ENCODE measurements at regions not wholly inside any gene's neighbourhood (a gene's known extent, or its start where the extent isn't known, plus 50 kb on each side); places are given as distances from the start of the nearest gene placed in this dataset.

GRCh38 chr2:134122610-134123009 is 131.3 kb upstream of the MGAT5 start:
- H3K27me3 ChIP-seq, result no peaks in the 10 kb centered on the region
- no peak for ATAC-seq
- H3K27ac ChIP-seq, result no peak overlapping the region
- H3K9me3 ChIP-seq, result no peaks in the 10 kb centered on the region
- WGBS (ENCODE audit: insufficient coverage, low coverage, low lambda C conversion rate, missing lambda C conversion rate), result 67% methylated on average over 2 of the region's 3 CpGs
- peaks cover 0 to 24% (median 9%) of the 10 kb centered on the region in 4 donors for H3K4me1 ChIP-seq
- no peak overlapping the region for H3K4me3 ChIP-seq
- TF ChIP-seq POLR2A (IDR thresholded peaks at IDR 0.05) (no peak), CTCF (IDR thresholded peaks at IDR 0.05) (no peak)
- no peaks in the 10 kb centered on the region for H3K36me3 ChIP-seq
- DNase-seq, result no peak
- intact Hi-C loops (cut with DNase I), result loop anchor here in 1 of 2 donors (10.0 kb wide), 1 partner anchor 82 kb away; no protein-coding TSS in a partner anchor

GRCh38 chr2:134123332-134123731 is 130.5 kb upstream of the MGAT5 start:
- no peaks in the 10 kb centered on the region for H3K36me3 ChIP-seq
- WGBS (ENCODE audit: insufficient coverage, low coverage, low lambda C conversion rate, missing lambda C conversion rate), result 84% methylated on average over 2 of the region's 2 CpGs

GRCh38 chr2:134124047-134124753 is 129.7 kb upstream of the MGAT5 start:
- H3K4me1 ChIP-seq, result peaks cover 0 to 18% (median 9%) of the 10 kb centered on the region in 4 donors
- WGBS (ENCODE audit: insufficient coverage, low coverage, low lambda C conversion rate, missing lambda C conversion rate), result 21% methylated on average over 3 of the region's 3 CpGs
- ATAC-seq (peak in 3 of 4 donors; percentile 11 to 37 (median 11)), DNase-seq (no peak)
- intact Hi-C loops (cut with DNase I), result loop anchor here in 1 of 2 donors (10.0 kb wide), 1 partner anchor 81 kb away; no protein-coding TSS in a partner anchor
- H3K36me3 ChIP-seq, result no peaks in the 10 kb centered on the region
- no peaks in the 10 kb centered on the region for H3K9me3 ChIP-seq
- no peak overlapping the region for H3K4me3 ChIP-seq
- H3K27ac ChIP-seq, result peak overlapping the region in 1 of 3 donors; percentile 11
- no peaks in the 10 kb centered on the region for H3K27me3 ChIP-seq
- no peak for TF ChIP-seq CTCF (IDR thresholded peaks at IDR 0.05)
- TF ChIP-seq POLR2A (IDR thresholded peaks at IDR 0.05), result no peak

More at GRCh38 chr2:134123332-134123731, 130.5 kb upstream of the MGAT5 start:
- TF ChIP-seq CTCF (IDR thresholded peaks at IDR 0.05) (no peak), POLR2A (IDR thresholded peaks at IDR 0.05) (no peak)
- H3K4me3 ChIP-seq, result no peak overlapping the region
- no peak for DNase-seq
- no peak for ATAC-seq
- no peaks in the 10 kb centered on the region for H3K27me3 ChIP-seq
- peak overlapping the region in 1 of 3 donors; percentile 11 for H3K27ac ChIP-seq
- intact Hi-C loops (cut with DNase I), result loop anchor here in 1 of 2 donors (10.0 kb wide), 1 partner anchor 81 kb away; no protein-coding TSS in a partner anchor
- no peaks in the 10 kb centered on the region for H3K9me3 ChIP-seq
- peaks cover 0 to 24% (median 9%) of the 10 kb centered on the region in 4 donors for H3K4me1 ChIP-seq

GRCh38 chr2:134127496-134127895 is 126.4 kb upstream of the MGAT5 start:
- WGBS (ENCODE audit: insufficient coverage, low coverage, low lambda C conversion rate, missing lambda C conversion rate), result 80% methylated on average over 4 of the region's 7 CpGs
- Histone ChIP-seq H3K4me1 (peaks cover 0 to 29% (median 13%) of the 10 kb centered on the region in 4 donors), H3K36me3 (no peaks in the 10 kb centered on the region), H3K27me3 (no peaks in the 10 kb centered on the region), H3K4me3 (no peak overlapping the region), H3K27ac (no peak overlapping the region), H3K9me3 (no peaks in the 10 kb centered on the region)
- intact Hi-C loops (cut with DNase I), result loop anchor here in 1 of 2 donors (10.0 kb wide), 1 partner anchor 77 kb away; no protein-coding TSS in a partner anchor
- ATAC-seq, result no peak
- no peak for DNase-seq
- TF ChIP-seq CTCF (IDR thresholded peaks at IDR 0.05) (no peak), POLR2A (IDR thresholded peaks at IDR 0.05) (no peak)

Data from right lobe of liver (tissue), 6 donors.